Trophoblast cell (in vitro differentiated cells and primary cell): ENCODE measurements at regions not wholly inside any gene's neighbourhood (a gene's known extent, or its start where the extent isn't known, plus 50 kb on each side); places are given as distances from the start of the nearest gene placed in this dataset.

ENCODE experiments used
- DNase-seq, 2 donors: peaks; one replicate each; pipeline ENCODE4 v3.0.0-alpha.2; 2016
- H2AFZ ChIP-seq: 2 replicates; pipeline ENCODE4 v1.6.1; 2013; ENCODE audit warnings: low read length, moderate library complexity, mild to moderate bottlenecking; ENCODE audit not compliant: insufficient read depth, poor library complexity
- H2AK5ac ChIP-seq: 2 replicates; pipeline ENCODE4 v1.6.1; 2013; ENCODE audit warnings: mild to moderate bottlenecking, low read length
- H2BK120ac ChIP-seq: 2 replicates; pipeline ENCODE4 v1.6.1; 2013; ENCODE audit warnings: low read length, mild to moderate bottlenecking, moderate library complexity; ENCODE audit not compliant: insufficient read depth, poor library complexity
- H2BK12ac ChIP-seq: 2 replicates; pipeline ENCODE4 v1.6.1; 2013; ENCODE audit warnings: mild to moderate bottlenecking, low read length, moderate library complexity
- H2BK5ac ChIP-seq: 2 replicates; pipeline ENCODE4 v1.6.1; 2013; ENCODE audit warnings: low read length, low read depth, moderate library complexity, mild to moderate bottlenecking; ENCODE audit not compliant: poor library complexity
- H3K14ac ChIP-seq: 2 replicates; pipeline ENCODE4 v1.6.1; 2013; ENCODE audit warnings: mild to moderate bottlenecking, low read length
- H3K18ac ChIP-seq: 2 replicates; pipeline ENCODE4 v1.6.1; 2013; ENCODE audit warnings: mild to moderate bottlenecking, low read length
- H3K23ac ChIP-seq: 2 replicates; pipeline ENCODE4 v1.6.1; 2013; ENCODE audit warnings: low read length
- H3K27ac ChIP-seq: 2 replicates; pipeline ENCODE4 v1.5.1; 2013; ENCODE audit warnings: low read depth, mild to moderate bottlenecking, inconsistent platforms, low read length, moderate library complexity
- H3K27me3 ChIP-seq: 2 replicates; pipeline ENCODE4 v1.6.1; 2013; ENCODE audit warnings: inconsistent platforms, mild to moderate bottlenecking, low read length, moderate library complexity; ENCODE audit not compliant: insufficient read depth
- H3K36me3 ChIP-seq, 2 experiments: 1 replicate in 1 of 2; 2 replicates in 1 of 2; pipeline ENCODE4 v1.6.1; 2013; ENCODE audit warnings: low read length in 2 of 2, mild to moderate bottlenecking in 2 of 2, moderate library complexity in 1 of 2; ENCODE audit not compliant: insufficient read depth in 2 of 2, control insufficient read depth in 1 of 2
- H3K4ac ChIP-seq: 2 replicates; pipeline ENCODE4 v1.6.1; 2013; ENCODE audit warnings: low read depth, mild to moderate bottlenecking, low read length, moderate library complexity
- H3K4me1 ChIP-seq, 2 experiments: 1 replicate in 1 of 2; 2 replicates in 1 of 2; pipeline ENCODE4 v1.6.1; 2013; ENCODE audit warnings: low read length in 2 of 2, mild to moderate bottlenecking in 2 of 2, moderate library complexity in 1 of 2; ENCODE audit not compliant: insufficient read depth in 2 of 2, control insufficient read depth in 1 of 2
- H3K4me2 ChIP-seq: 2 replicates; pipeline ENCODE4 v1.6.1; 2013; ENCODE audit warnings: inconsistent platforms, mild to moderate bottlenecking, low read length, moderate library complexity
- H3K4me3 ChIP-seq: 2 replicates; pipeline ENCODE4 v1.5.1; 2013; ENCODE audit warnings: mild to moderate bottlenecking, low read depth, low read length, inconsistent platforms
- H3K79me1 ChIP-seq: one replicate; pipeline ENCODE4 v1.6.1; 2013; ENCODE audit warnings: low read length
- H3K79me2 ChIP-seq: 2 replicates; pipeline ENCODE4 v1.6.1; 2013; ENCODE audit warnings: low read length, mild to moderate bottlenecking; ENCODE audit not compliant: control insufficient read depth, insufficient read depth, poor library complexity
- H3K9ac ChIP-seq: 2 replicates; pipeline ENCODE4 v1.6.1; 2013; ENCODE audit warnings: mild to moderate bottlenecking, low read length
- H3K9me3 ChIP-seq: 2 replicates; pipeline ENCODE4 v1.6.1; 2013; ENCODE audit warnings: low read depth, mild to moderate bottlenecking, control low read depth, inconsistent platforms, low read length; ENCODE audit not compliant: insufficient read depth
- H4K12ac ChIP-seq: 2 replicates; pipeline ENCODE4 v1.6.1; 2013; ENCODE audit warnings: low read depth, mild to moderate bottlenecking, low read length, moderate library complexity
- H4K8ac ChIP-seq: 2 replicates; pipeline ENCODE4 v1.6.1; 2013; ENCODE audit warnings: low read depth, mild to moderate bottlenecking, low read length, moderate library complexity
- H4K91ac ChIP-seq: one replicate; pipeline ENCODE4 v1.6.1; 2013; ENCODE audit warnings: low read depth, mild to moderate bottlenecking, low read length, moderate library complexity
- WGBS: extraction: QIAGEN DNeasy Blood & Tissue Kit; methylation state at CpG from one replicate; pipeline ENCODE4 v1.1.7; 2013; ENCODE audit warnings: missing lambda C conversion rate; ENCODE audit not compliant: insufficient read length, insufficient coverage; ENCODE audit errors: extremely low coverage; 5-methylcytosine and 5-hydroxymethylcytosine counted together

GRCh38 chr7:120091807-120092206 lies 181.2 kb upstream of the KCND2 start:
- Histone ChIP-seq H3K36me3 (no peaks in the 10 kb centered on the region), H3K9me3 (no peaks in the 10 kb centered on the region), H2BK12ac (no peak overlapping the region), H3K18ac (no peak overlapping the region), H3K27ac (no peak overlapping the region), H3K27me3 (no peaks in the 10 kb centered on the region), H3K4me3 (no peak overlapping the region), H2BK5ac (no peak overlapping the region), H3K79me2 (no peaks in the 10 kb centered on the region), H4K91ac (no peak overlapping the region), H3K4ac (no peak overlapping the region), H3K79me1 (no peaks in the 10 kb centered on the region), H3K4me1 (no peaks in the 10 kb centered on the region), H4K12ac (no peak overlapping the region), H2AK5ac (no peak overlapping the region), H3K4me2 (no peak overlapping the region), H2BK120ac (no peak overlapping the region), H3K14ac (no peak overlapping the region), H4K8ac (no peak overlapping the region), H3K9ac (no peak overlapping the region), H3K23ac (no peak overlapping the region), H2AFZ (no peak overlapping the region)
- no peak for DNase-seq
- no CpG with 5 or more reads among the region's 3 CpGs for WGBS

GRCh38 chr7:120097020-120097419 lies 176.0 kb upstream of the KCND2 start:
- Histone ChIP-seq H3K4me1 (no peaks in the 10 kb centered on the region), H2BK120ac (no peak overlapping the region), H3K9ac (no peak overlapping the region), H3K36me3 (no peaks in the 10 kb centered on the region), H3K18ac (no peak overlapping the region), H3K14ac (no peak overlapping the region), H3K79me2 (no peaks in the 10 kb centered on the region), H2BK5ac (no peak overlapping the region), H4K8ac (no peak overlapping the region), H3K4ac (no peak overlapping the region), H3K4me3 (no peak overlapping the region), H3K9me3 (no peaks in the 10 kb centered on the region), H3K23ac (no peak overlapping the region), H3K79me1 (no peaks in the 10 kb centered on the region), H3K27ac (no peak overlapping the region), H2AK5ac (no peak overlapping the region), H4K91ac (no peak overlapping the region), H2BK12ac (no peak overlapping the region), H4K12ac (no peak overlapping the region), H3K4me2 (no peak overlapping the region), H3K27me3 (no peaks in the 10 kb centered on the region), H2AFZ (no peak overlapping the region)
- no CpG with 5 or more reads among the region's 2 CpGs for WGBS
- DNase-seq: no peak

DNA sequence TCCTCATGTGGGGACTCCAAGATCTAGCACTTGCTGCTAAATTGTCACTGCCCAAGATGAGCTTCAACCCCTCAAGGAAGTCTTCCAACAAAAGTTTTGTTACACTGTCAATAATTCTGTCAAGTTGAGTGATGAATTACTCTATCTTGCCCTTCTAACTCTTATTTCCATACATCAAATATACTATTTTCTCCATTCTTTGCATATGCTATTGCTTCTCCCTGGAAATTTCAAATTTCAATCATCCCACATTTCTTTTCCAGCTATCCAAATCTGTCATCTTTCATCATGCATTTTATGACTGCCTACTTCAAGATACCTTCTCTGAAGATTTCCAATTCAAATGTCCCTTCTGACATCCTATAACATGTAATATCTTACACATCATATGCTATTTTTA lies 175.2 kb upstream of the KCND2 start:
- H4K12ac ChIP-seq: no peak overlapping the region
- no peak overlapping the region for H2AFZ ChIP-seq
- H3K79me1 ChIP-seq: no peaks in the 10 kb centered on the region
- H3K27ac ChIP-seq: no peak overlapping the region
- no peak overlapping the region for H2BK12ac ChIP-seq
- no peak overlapping the region for H3K23ac ChIP-seq
- H3K4me2 ChIP-seq: no peak overlapping the region
- H3K9ac ChIP-seq: no peak overlapping the region
- no peak overlapping the region for H4K91ac ChIP-seq
- no peak overlapping the region for H2AK5ac ChIP-seq
- H3K18ac ChIP-seq: no peak overlapping the region
- no peaks in the 10 kb centered on the region for H3K27me3 ChIP-seq
- no peaks in the 10 kb centered on the region for H3K79me2 ChIP-seq
- H3K36me3 ChIP-seq: no peaks in the 10 kb centered on the region
- H3K4me3 ChIP-seq: no peak overlapping the region
- no peaks in the 10 kb centered on the region for H3K4me1 ChIP-seq
- no peak overlapping the region for H3K4ac ChIP-seq
- no peak for DNase-seq
- H2BK5ac ChIP-seq: no peak overlapping the region
- H4K8ac ChIP-seq: no peak overlapping the region
- no peaks in the 10 kb centered on the region for H3K9me3 ChIP-seq
- H2BK120ac ChIP-seq: no peak overlapping the region
- H3K14ac ChIP-seq: no peak overlapping the region

DNA sequence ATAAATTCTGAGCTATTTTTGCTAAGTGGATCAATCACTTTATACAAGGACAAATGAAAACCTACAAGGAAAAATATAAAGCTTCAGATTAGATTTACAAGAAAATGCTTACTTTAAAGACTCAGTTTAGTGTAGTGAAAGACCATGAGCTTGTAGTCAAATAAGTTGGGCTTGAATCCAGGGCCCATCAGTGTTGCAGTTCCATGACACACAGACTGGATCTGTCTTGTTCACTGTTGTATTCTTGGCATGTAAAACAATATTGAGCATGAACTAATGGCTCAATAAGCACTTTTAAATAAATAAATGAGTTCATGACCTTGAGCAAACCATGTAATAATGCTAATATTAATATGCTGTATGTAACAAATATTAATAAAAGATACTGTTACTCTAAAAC lies 164.6 kb upstream of the KCND2 start:
- Histone ChIP-seq H3K9ac (no peak overlapping the region), H3K27ac (no peak overlapping the region), H4K91ac (no peak overlapping the region), H2AFZ (no peak overlapping the region), H3K4me3 (no peak overlapping the region), H3K4me1 (no peaks in the 10 kb centered on the region), H2AK5ac (no peak overlapping the region), H2BK5ac (no peak overlapping the region), H3K36me3 (no peaks in the 10 kb centered on the region), H3K4me2 (no peak overlapping the region), H4K8ac (no peak overlapping the region), H2BK120ac (no peak overlapping the region), H3K9me3 (no peaks in the 10 kb centered on the region), H3K79me1 (no peaks in the 10 kb centered on the region), H3K14ac (no peak overlapping the region), H3K79me2 (no peaks in the 10 kb centered on the region), H3K4ac (no peak overlapping the region), H3K27me3 (no peaks in the 10 kb centered on the region), H3K23ac (no peak overlapping the region), H3K18ac (no peak overlapping the region), H4K12ac (no peak overlapping the region), H2BK12ac (no peak overlapping the region)
- no peak for DNase-seq

DNA sequence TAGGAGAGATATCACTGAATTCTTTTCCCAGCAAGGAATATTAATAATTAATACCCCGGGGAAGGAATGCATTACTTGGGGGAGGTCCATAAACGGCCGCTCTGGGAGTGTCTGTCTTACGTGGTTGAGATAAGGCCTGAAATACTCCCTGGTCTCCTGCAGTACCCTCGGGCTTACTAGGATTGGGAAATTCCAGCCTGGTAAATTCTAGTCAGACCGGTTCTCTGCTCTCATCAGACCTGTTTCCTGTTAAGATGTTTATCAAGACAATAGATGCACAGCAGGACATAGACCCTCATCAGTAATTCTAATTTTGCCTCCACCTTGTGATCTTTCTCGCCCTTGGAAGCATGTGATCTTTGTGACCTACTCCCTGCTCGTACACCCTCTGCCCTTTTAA lies 162.8 kb upstream of the KCND2 start:
- no peaks in the 10 kb centered on the region for H3K79me1 ChIP-seq
- H2AK5ac ChIP-seq: no peak overlapping the region
- no peak overlapping the region for H3K18ac ChIP-seq
- no peaks in the 10 kb centered on the region for H3K9me3 ChIP-seq
- no peak overlapping the region for H4K91ac ChIP-seq
- H3K14ac ChIP-seq: no peak overlapping the region
- no peak overlapping the region for H4K8ac ChIP-seq
- H3K4ac ChIP-seq: no peak overlapping the region
- H3K36me3 ChIP-seq: no peaks in the 10 kb centered on the region
- H2AFZ ChIP-seq: no peak overlapping the region
- H3K23ac ChIP-seq: no peak overlapping the region
- no peaks in the 10 kb centered on the region for H3K79me2 ChIP-seq
- H3K4me3 ChIP-seq: no peak overlapping the region
- H3K27ac ChIP-seq: no peak overlapping the region
- WGBS: no CpG with 5 or more reads among the region's 8 CpGs
- no peaks in the 10 kb centered on the region for H3K27me3 ChIP-seq
- no peak overlapping the region for H3K4me2 ChIP-seq
- DNase-seq: peak; percentile 66 to 73
- H2BK120ac ChIP-seq: no peak overlapping the region
- H3K4me1 ChIP-seq: no peaks in the 10 kb centered on the region
- H4K12ac ChIP-seq: no peak overlapping the region
- no peak overlapping the region for H2BK12ac ChIP-seq
- no peak overlapping the region for H3K9ac ChIP-seq
- H2BK5ac ChIP-seq: no peak overlapping the region
